GM12875 (cell line): ENCODE measurements at regions not wholly inside any gene's neighbourhood (a gene's known extent, or its start where the extent isn't known, plus 50 kb on each side); places are given as distances from the start of the nearest gene placed in this dataset.

Source experiments
- H3K4me3 ChIP-seq: one replicate; pipeline ENCODE4 v1.5.1; 2011; ENCODE audit warnings: low read depth, low read length, control low read depth
- TF ChIP-seq, protein P1 (sequence below): IDR thresholded peaks from 2 replicates; pipeline ENCODE4 v1.5.1; 2011; ENCODE audit warnings: low read depth, mild to moderate bottlenecking, control low read depth, inconsistent platforms, low read length, moderate library complexity, borderline replicate concordance; ENCODE audit not compliant: insufficient read depth

DNA sequence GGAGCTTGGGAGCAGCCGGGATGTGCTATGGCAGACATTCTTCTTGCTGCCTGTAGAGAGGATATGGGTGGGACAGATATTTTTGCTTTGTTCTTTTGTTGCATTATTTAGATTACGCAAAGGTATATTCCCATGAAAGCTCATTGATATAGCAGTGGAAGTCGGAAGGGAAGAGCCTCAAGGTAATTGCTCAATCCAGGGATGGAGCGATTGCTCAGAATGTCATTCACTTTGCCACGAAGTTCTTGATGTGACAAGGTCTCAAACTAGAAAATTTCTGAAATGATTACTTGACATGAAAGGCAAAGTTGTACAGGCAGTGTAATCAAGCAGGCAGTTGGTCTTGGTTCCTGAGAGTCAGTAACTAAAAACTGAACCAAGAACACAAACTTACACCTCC is 615.6 kb upstream of the CDH4 start:
- TF ChIP-seq, protein P1, sequence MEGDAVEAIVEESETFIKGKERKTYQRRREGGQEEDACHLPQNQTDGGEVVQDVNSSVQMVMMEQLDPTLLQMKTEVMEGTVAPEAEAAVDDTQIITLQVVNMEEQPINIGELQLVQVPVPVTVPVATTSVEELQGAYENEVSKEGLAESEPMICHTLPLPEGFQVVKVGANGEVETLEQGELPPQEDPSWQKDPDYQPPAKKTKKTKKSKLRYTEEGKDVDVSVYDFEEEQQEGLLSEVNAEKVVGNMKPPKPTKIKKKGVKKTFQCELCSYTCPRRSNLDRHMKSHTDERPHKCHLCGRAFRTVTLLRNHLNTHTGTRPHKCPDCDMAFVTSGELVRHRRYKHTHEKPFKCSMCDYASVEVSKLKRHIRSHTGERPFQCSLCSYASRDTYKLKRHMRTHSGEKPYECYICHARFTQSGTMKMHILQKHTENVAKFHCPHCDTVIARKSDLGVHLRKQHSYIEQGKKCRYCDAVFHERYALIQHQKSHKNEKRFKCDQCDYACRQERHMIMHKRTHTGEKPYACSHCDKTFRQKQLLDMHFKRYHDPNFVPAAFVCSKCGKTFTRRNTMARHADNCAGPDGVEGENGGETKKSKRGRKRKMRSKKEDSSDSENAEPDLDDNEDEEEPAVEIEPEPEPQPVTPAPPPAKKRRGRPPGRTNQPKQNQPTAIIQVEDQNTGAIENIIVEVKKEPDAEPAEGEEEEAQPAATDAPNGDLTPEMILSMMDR: no peak
- no peak overlapping the region for H3K4me3 ChIP-seq

GRCh38 chr20:60637801-60638200 is 614.3 kb upstream of the CDH4 start:
- TF ChIP-seq, protein P1: no peak
- no peak overlapping the region for H3K4me3 ChIP-seq

DNA sequence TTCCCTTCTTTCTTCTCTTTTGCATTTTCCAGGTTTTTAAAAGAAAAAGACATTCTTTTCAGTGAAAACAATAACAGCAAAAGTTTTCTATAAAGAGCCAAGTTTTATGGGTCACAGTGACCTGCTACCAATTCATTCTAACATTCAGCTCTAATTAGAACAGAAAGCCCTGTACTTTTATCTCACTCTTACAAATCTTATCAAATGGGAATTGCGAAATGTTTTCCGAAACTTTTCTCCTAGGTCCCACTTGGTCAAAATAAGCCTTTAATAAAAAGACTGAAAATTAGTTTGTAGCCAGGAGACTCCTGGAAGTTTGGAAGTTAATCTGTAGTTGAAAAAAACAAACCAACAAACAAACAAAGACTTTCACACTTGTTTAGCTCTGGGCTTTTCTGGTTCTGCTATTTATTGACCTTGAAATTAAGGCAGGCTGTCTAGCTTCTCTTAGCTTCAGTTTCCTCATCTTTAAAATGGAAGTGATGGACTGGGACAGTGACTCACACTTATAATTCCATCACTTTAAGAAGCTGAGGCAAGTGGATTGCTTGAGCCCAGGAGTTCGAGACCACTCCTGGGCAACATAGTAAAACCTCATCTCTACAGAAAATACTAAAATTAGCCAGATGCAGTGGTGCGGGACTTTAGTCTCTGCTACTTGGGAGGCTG is 613.5 kb upstream of the CDH4 start:
- TF ChIP-seq, protein P1: no peak
- H3K4me3 ChIP-seq: no peak overlapping the region

GRCh38 chr20:60641879-60642447 is 610.1 kb upstream of the CDH4 start:
- TF ChIP-seq, protein P1: no peak
- no peak overlapping the region for H3K4me3 ChIP-seq

DNA sequence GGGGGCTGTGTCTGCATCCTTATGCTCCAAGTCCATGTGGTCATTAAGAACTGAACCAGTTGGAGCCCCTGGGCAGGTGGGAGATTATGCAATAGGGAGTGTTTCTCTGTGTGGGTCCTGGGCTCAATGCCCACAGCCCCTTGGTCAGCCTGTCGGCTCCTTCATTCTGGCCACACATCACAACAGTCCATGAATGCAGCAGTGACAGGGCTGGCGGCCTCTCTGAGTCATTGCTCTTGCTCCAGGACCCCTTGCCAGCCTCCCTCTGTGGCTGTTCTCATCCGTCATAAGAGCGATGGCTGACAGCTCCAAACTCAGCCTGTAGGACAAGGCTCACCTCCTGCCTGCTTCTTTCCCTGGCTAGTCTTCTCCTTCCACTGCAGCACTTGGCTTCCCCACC is 609.5 kb upstream of the CDH4 start:
- TF ChIP-seq, protein P1: no peak
- H3K4me3 ChIP-seq: no peak overlapping the region

DNA sequence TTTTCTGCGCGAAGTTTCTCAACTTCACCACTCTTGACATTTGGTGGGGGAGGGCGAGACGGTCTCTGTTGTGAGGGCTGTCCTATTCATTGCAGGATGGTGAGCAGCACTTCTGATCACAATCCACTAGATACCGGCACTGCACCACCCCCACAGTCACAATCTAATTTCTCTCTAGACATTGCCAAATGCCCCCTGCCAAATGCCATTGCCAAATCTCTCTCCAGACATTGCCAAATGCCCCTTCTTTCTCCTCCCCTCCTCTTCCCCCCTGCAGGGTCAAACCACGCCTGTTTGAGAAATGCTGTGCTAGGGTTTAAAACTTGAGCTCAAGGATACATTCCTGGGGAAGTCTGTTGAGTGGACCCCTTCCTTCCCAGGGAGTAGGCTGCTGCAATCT is 603.5 kb upstream of the CDH4 start:
- TF ChIP-seq, protein P1: no peak
- H3K4me3 ChIP-seq: no peak overlapping the region

DNA sequence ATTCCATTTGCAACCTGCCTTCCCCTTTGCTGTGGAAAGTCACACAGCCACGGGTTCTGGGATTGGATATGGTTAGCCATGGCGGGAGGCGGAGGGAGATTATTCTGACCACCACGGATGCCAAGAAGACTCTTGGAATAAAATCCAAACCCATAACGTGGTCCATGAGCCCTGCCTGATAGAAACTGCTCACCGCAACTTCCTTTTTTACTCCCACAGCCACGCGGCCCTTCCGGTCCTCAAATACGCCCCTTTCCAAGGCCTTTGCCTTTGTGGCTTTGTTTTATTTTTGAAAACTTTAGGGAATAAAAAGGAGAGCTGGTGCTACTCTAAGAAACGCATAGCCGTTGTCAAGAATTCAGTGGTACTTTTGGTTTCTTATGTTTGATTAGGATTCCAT is 602.5 kb upstream of the CDH4 start:
- H3K4me3 ChIP-seq: no peak overlapping the region
- TF ChIP-seq, protein P1: no peak
